Cardiac muscle cell (in vitro differentiated cells and primary cell): ENCODE measurements at regions not wholly inside any gene's neighbourhood (a gene's known extent, or its start where the extent isn't known, plus 50 kb on each side); places are given as distances from the start of the nearest gene placed in this dataset.

Source experiments
- DNase-seq, 2 donors: peaks; one replicate each; pipeline versions ENCODE4 v3.0.0 to v3.0.0-alpha.2; 2010 to 2017; ENCODE audit warnings: low read depth in 1 of 2, low spot score in 1 of 2
- H3K27ac ChIP-seq: fragments of 200-600 bp; sonication (generic); 2 replicates; pipeline ENCODE4 v1.5.1; 2016
- H3K27me3 ChIP-seq: fragments of 200-600 bp; sonication (generic); 2 replicates; pipeline ENCODE4 v1.6.0; 2016; ENCODE audit warnings: control low read depth
- H3K36me3 ChIP-seq: fragments of 200-600 bp; sonication (generic); 2 replicates; pipeline ENCODE4 v1.5.1; 2016; ENCODE audit warnings: control low read depth
- H3K4me1 ChIP-seq: fragments of 200-600 bp; sonication (generic); 2 replicates; pipeline ENCODE4 v1.8.1; 2017; ENCODE audit warnings: low read depth, mild to moderate bottlenecking, mixed run types
- H3K4me3 ChIP-seq: fragments of 200-600 bp; sonication (generic); 2 replicates; pipeline ENCODE4 v1.5.1; 2016; ENCODE audit warnings: mild to moderate bottlenecking
- H3K9me3 ChIP-seq: fragments of 200-600 bp; sonication (generic); 2 replicates; pipeline ENCODE4 v1.5.1; 2017; ENCODE audit warnings: low read depth, mild to moderate bottlenecking, control low read depth
- TF ChIP-seq, protein P1 (sequence below): IDR thresholded peaks from 2 replicates; pipeline ENCODE4 v1.5.1; 2012; ENCODE audit warnings: low read depth, mild to moderate bottlenecking, low read length

- Histone ChIP-seq H3K9me3 (no peaks in the 10 kb centered on the region), H3K27ac (no peak overlapping the region), H3K4me3 (no peak overlapping the region), H3K4me1 (no peaks in the 10 kb centered on the region), H3K27me3 (peaks cover 4% of the 10 kb centered on the region), H3K36me3 (no peaks in the 10 kb centered on the region)
- DNase-seq, result no peak
- TF ChIP-seq, protein P1, sequence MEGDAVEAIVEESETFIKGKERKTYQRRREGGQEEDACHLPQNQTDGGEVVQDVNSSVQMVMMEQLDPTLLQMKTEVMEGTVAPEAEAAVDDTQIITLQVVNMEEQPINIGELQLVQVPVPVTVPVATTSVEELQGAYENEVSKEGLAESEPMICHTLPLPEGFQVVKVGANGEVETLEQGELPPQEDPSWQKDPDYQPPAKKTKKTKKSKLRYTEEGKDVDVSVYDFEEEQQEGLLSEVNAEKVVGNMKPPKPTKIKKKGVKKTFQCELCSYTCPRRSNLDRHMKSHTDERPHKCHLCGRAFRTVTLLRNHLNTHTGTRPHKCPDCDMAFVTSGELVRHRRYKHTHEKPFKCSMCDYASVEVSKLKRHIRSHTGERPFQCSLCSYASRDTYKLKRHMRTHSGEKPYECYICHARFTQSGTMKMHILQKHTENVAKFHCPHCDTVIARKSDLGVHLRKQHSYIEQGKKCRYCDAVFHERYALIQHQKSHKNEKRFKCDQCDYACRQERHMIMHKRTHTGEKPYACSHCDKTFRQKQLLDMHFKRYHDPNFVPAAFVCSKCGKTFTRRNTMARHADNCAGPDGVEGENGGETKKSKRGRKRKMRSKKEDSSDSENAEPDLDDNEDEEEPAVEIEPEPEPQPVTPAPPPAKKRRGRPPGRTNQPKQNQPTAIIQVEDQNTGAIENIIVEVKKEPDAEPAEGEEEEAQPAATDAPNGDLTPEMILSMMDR, result no peak
Observed at GRCh38 chr7:68015122-68015977, 1018.7 kb downstream of the TYW1 start.

DNA sequence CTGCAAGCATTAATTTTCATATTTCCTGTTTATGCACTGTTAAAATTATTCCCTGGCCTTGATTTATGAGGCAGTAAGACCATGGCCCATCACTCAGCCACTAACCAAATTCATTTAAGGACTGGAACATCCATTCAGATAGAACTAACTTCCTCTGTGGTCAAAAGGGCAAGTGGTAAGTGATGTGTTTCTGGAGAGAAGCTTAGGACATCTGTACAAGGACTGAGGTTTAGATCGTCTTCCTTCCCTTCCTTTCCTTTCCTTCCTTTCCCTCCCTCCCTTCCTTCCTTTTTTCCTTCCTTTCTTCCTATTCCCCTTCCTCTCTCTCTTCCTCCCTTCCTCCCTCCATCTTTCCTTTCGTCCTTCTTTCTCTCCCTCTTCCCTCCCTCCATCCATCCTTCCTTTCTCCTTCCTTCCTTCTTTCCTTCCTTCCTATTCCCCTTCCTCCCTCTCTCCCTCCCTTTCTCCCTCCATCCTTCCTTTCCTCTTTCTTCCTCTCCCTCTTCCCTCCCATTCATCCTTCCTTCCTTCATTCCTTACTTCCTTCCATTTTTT is 1019.4 kb downstream of the TYW1 start:
- no peak for DNase-seq
- no peak overlapping the region for H3K27ac ChIP-seq
- TF ChIP-seq, protein P1, result no peak
- no peak overlapping the region for H3K4me3 ChIP-seq
- peaks cover 4% of the 10 kb centered on the region for H3K27me3 ChIP-seq
- H3K4me1 ChIP-seq, result no peaks in the 10 kb centered on the region
- H3K9me3 ChIP-seq, result no peaks in the 10 kb centered on the region
- H3K36me3 ChIP-seq, result no peaks in the 10 kb centered on the region

DNA sequence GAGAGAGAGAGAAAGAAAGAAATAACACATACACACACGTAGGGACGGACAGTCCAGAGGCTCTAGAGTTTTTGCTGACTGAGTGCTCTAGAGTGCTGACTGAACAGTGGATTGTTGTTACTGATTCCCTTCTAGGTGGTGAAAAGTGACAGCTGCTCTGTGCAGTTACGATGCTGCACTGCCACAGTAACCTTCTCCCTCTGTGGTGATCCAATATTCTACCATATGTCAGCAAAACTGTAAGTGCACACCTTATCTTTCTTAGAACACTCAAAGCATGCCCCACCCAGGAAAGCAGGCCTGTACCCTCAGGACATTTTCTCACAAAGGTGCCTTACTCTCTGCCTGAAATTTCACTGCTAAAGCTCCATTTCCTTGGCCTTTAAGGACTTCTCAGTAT is 1023.5 kb downstream of the TYW1 start:
- H3K4me3 ChIP-seq, result no peak overlapping the region
- peaks cover 4% of the 10 kb centered on the region for H3K27me3 ChIP-seq
- H3K9me3 ChIP-seq, result no peaks in the 10 kb centered on the region
- DNase-seq, result no peak
- H3K27ac ChIP-seq, result no peak overlapping the region
- no peaks in the 10 kb centered on the region for H3K4me1 ChIP-seq
- no peaks in the 10 kb centered on the region for H3K36me3 ChIP-seq
- TF ChIP-seq, protein P1, result no peak

- Histone ChIP-seq H3K4me1 (no peaks in the 10 kb centered on the region), H3K27me3 (no peaks in the 10 kb centered on the region), H3K9me3 (no peaks in the 10 kb centered on the region), H3K27ac (no peak overlapping the region), H3K36me3 (no peaks in the 10 kb centered on the region), H3K4me3 (no peak overlapping the region)
- TF ChIP-seq, protein P1, result no peak
- DNase-seq, result no peak
Observed at GRCh38 chr7:68025369-68025768, 1028.7 kb downstream of the TYW1 start.

- Histone ChIP-seq H3K9me3 (no peaks in the 10 kb centered on the region), H3K27me3 (no peaks in the 10 kb centered on the region), H3K4me1 (no peaks in the 10 kb centered on the region), H3K27ac (no peak overlapping the region), H3K36me3 (no peaks in the 10 kb centered on the region), H3K4me3 (no peak overlapping the region)
- DNase-seq, result no peak
- TF ChIP-seq, protein P1, result no peak
Observed at GRCh38 chr7:68030530-68030929, 1033.9 kb downstream of the TYW1 start.
